ENCODE measurements at regions not wholly inside any gene's neighbourhood (a gene's known extent, or its start where the extent isn't known, plus 50 kb on each side); places are given as distances from the start of the nearest gene placed in this dataset.

DNA sequence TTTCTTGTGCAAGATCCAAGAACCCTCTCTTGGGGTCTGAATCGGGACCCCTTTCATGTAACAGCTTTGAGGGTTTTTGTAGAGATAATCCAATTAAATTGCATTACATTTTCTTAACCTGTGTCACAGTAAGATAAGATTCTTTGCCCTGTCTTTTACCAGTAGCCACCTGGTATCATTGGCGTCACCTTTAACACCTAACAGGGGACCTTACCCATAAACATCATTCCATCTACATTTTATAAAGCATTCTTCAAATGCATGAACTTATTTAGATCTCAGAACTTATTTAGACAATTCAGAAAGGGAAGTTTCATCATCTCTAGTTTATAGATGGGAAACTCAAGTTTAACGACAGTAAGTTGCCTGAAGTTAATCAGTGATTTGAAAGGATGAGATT, 106.4 kb upstream of the KLF6 start (continued):
- TF ChIP-seq ETV5 (CRISPR knock-in tag; IDR thresholded peaks at IDR 0.05; ENCODE audit: low read depth) (no peak), RFX5 (IDR thresholded peaks at IDR 0.05; ENCODE audit: low read depth, low read length) (no peak), CCNT2 (IDR thresholded peaks at IDR 0.05; ENCODE audit: borderline replicate concordance, extremely low read depth, insufficient read length, low read depth, low read length) (peak; percentile 0), EP400 (IDR thresholded peaks at IDR 0.05) (no peak), FOXJ2 (tag; IDR thresholded peaks at IDR 0.05) (peak; percentile 10; the same call in 1 of the 2 replicates), HDGF (IDR thresholded peaks at IDR 0.05) (no peak), GTF2B (IDR thresholded peaks at IDR 0.05; ENCODE audit: extremely low read depth, insufficient read length) (no peak), ZNF165 (CRISPR knock-in tag; IDR thresholded peaks at IDR 0.05; ENCODE audit: borderline replicate concordance) (no peak), ZBTB1 (CRISPR knock-in tag; IDR thresholded peaks at IDR 0.05; ENCODE audit: borderline replicate concordance, low read depth) (no peak), RBM22 (IDR thresholded peaks at IDR 0.05; ENCODE audit: low read depth, low read length, poor library complexity, severe bottlenecking) (no peak), RNF219 (CRISPR knock-in tag; IDR thresholded peaks at IDR 0.05) (no peak), CTBP1 (IDR thresholded peaks at IDR 0.05; ENCODE audit: borderline replicate concordance) (no peak), MIER1 (IDR thresholded peaks at IDR 0.05; ENCODE audit: low read depth) (no peak), RNF2 (IDR thresholded peaks at IDR 0.05) (no peak), NFE2 (IDR thresholded peaks at IDR 0.05; ENCODE audit: low read depth) (no peak), RCOR1 (IDR thresholded peaks at IDR 0.05; ENCODE audit: borderline replicate concordance in 1 of 2, low read depth in 2 of 2, low read length in 2 of 2) (no peak), ATF3 (IDR thresholded peaks at IDR 0.05) (0 out of 2 replicates have a peak, but pooled peaks have one; percentile 44), ATF3 (CRISPR knock-in tag; conservative IDR thresholded peaks at IDR 0.05) (no peak), ELF2 (CRISPR knock-in tag; IDR thresholded peaks at IDR 0.05) (no peak), GABPA (tag; conservative IDR thresholded peaks at IDR 0.05; ENCODE audit: low read depth) (no peak; the same call in 1 of the 2 replicates)
- TF ChIP-seq, protein P1, sequence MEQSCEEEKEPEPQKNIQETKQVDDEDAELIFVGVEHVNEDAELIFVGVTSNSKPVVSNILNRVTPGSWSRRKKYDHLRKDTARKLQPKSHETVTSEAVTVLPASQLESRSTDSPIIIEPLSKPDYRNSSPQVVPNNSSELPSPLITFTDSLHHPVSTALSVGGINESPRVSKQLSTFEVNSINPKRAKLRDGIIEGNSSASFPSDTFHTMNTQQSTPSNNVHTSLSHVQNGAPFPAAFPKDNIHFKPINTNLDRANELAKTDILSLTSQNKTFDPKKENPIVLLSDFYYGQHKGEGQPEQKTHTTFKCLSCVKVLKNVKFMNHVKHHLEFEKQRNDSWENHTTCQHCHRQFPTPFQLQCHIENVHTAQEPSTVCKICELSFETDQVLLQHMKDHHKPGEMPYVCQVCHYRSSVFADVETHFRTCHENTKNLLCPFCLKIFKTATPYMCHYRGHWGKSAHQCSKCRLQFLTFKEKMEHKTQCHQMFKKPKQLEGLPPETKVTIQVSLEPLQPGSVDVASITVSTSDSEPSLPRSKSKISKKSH (CRISPR knock-in tag; IDR thresholded peaks at IDR 0.05), result no peak
- TF ChIP-seq, protein P2, sequence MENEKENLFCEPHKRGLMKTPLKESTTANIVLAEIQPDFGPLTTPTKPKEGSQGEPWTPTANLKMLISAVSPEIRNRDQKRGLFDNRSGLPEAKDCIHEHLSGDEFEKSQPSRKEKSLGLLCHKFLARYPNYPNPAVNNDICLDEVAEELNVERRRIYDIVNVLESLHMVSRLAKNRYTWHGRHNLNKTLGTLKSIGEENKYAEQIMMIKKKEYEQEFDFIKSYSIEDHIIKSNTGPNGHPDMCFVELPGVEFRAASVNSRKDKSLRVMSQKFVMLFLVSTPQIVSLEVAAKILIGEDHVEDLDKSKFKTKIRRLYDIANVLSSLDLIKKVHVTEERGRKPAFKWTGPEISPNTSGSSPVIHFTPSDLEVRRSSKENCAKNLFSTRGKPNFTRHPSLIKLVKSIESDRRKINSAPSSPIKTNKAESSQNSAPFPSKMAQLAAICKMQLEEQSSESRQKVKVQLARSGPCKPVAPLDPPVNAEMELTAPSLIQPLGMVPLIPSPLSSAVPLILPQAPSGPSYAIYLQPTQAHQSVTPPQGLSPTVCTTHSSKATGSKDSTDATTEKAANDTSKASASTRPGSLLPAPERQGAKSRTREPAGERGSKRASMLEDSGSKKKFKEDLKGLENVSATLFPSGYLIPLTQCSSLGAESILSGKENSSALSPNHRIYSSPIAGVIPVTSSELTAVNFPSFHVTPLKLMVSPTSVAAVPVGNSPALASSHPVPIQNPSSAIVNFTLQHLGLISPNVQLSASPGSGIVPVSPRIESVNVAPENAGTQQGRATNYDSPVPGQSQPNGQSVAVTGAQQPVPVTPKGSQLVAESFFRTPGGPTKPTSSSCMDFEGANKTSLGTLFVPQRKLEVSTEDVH (IDR thresholded peaks at IDR 0.05; ENCODE audit: low read depth, partially characterized antibody), result no peak

Data from K562 (cell line).